HepG2 (cell line): ENCODE measurements at regions not wholly inside any gene's neighbourhood (a gene's known extent, or its start where the extent isn't known, plus 50 kb on each side); places are given as distances from the start of the nearest gene placed in this dataset.

Experiments used
- ATAC-seq: fragments of 200-7000 bp; cut with Tn5 transposase; 3 replicates; pipeline ENCODE4 v1.9.1; 2020; ENCODE audit warnings: mild to moderate bottlenecking, moderate library complexity
- BruUV-seq: library from RNA; stranded (reverse); fragments of 400-500 nt; replicated peaks from 2 replicates; lab custom pipeline; 2021; lab: Mats Ljungman, UMichigan
- CTCF ChIA-PET: fragments of 300-600 bp; formaldehyde crosslinking; extraction: SDS; loops from one replicate; lab custom pipeline; 2021; ENCODE audit warnings: low total read pairs, inconsistent platforms, low intra/inter-chr PET ratio; lab: Yijun Ruan, JAX
- POLR2A ChIA-PET: fragments of 350-600 bp; sonication (Branson Sonifier 250); formaldehyde crosslinking; loops from one replicate; lab custom pipeline; 2020; ENCODE audit warnings: antibody characterized with exemption, inconsistent platforms; lab: Yijun Ruan, JAX
- DNase-seq: peaks from one replicate; pipeline ENCODE4 v3.0.0-alpha.2; 2015; ENCODE audit warnings: low spot score
- FAIRE-seq: peaks from 3 replicates; lab custom pipeline; 2011; peaks lifted over from hg19 to GRCh38; lab: Jason Lieb, UNC
- H2AFZ ChIP-seq: one replicate; pipeline ENCODE4 v1.6.1; 2011; ENCODE audit warnings: low read length, inconsistent platforms
- H3K27ac ChIP-seq: fragments of 300-600 bp; 3 replicates; pipeline ENCODE4 v1.8.0; 2011; ENCODE audit warnings: mixed run types, mild to moderate bottlenecking, mixed read lengths, low read length, inconsistent platforms; ENCODE audit not compliant: insufficient read depth; ENCODE audit errors: extremely low read length
- H3K27me3 ChIP-seq, 2 experiments: fragments of 200-600 bp in 1 of 2; 2 replicates in 1 of 2; 3 replicates in 1 of 2; pipeline versions ENCODE4 v1.6.0 to v1.8.0; 2011; ENCODE audit warnings: low read length in 2 of 2, mild to moderate bottlenecking in 2 of 2, moderate library complexity in 2 of 2, inconsistent platforms in 1 of 2; ENCODE audit not compliant: insufficient read depth in 2 of 2, control insufficient read depth in 1 of 2
- H3K36me3 ChIP-seq, 2 experiments: fragments of 200-600 bp in 1 of 2; replicated peaks in 1 of 2; 2 replicates in 1 of 2; 3 replicates in 1 of 2; pipeline versions ENCODE4 v1.5.1 to v1.8.0; 2011; ENCODE audit warnings: low read length in 2 of 2, inconsistent platforms in 1 of 2; ENCODE audit not compliant: insufficient read depth in 2 of 2, control insufficient read depth in 1 of 2
- H3K4me1 ChIP-seq: 2 replicates; pipeline ENCODE4 v1.5.1; 2012; ENCODE audit warnings: low read length, inconsistent platforms; ENCODE audit not compliant: insufficient read depth
- H3K4me2 ChIP-seq: 2 replicates; pipeline ENCODE4 v1.6.0; 2011; ENCODE audit warnings: low read depth, low read length, inconsistent platforms
- H3K4me3 ChIP-seq, 3 experiments: fragments of 200-600 bp in 1 of 3; sonication (generic), shearing (Covaris generic) in 1 of 3; replicated peaks in 1 of 3; 2 replicates each; pipeline ENCODE4 v1.5.1; 2011 to 2016; ENCODE audit warnings: low read length in 3 of 3, inconsistent platforms in 2 of 3, low read depth in 2 of 3, mild to moderate bottlenecking in 2 of 3, control low read depth in 1 of 3, mixed read lengths in 1 of 3; ENCODE audit not compliant: insufficient read depth in 1 of 3
- H3K79me2 ChIP-seq: one replicate; pipeline ENCODE4 v1.6.1; 2011; ENCODE audit warnings: low read length, inconsistent platforms; ENCODE audit not compliant: insufficient read depth
- H3K9ac ChIP-seq: 2 replicates; pipeline ENCODE4 v1.6.0; 2011; ENCODE audit warnings: mild to moderate bottlenecking, low read depth, low read length, inconsistent platforms; ENCODE audit not compliant: insufficient read depth
- H3K9me3 ChIP-seq: 2 replicates; pipeline ENCODE4 v1.5.1; 2012; ENCODE audit warnings: mild to moderate bottlenecking, low read length
- H4K20me1 ChIP-seq: 2 replicates; pipeline ENCODE4 v1.6.0; 2011; ENCODE audit warnings: inconsistent platforms, mild to moderate bottlenecking, low read length, moderate library complexity; ENCODE audit not compliant: insufficient read depth
- CEBPB ChIP-seq: IDR thresholded peaks from 2 replicates; pipeline ENCODE4 v1.6.1; 2011; ENCODE audit warnings: low read depth, low read length, improper control_type of control experiment, borderline replicate concordance
- NFATC3 ChIP-seq: sonication (generic); formaldehyde crosslinking; IDR thresholded peaks from 2 replicates; pipeline ENCODE4 v1.5.1; 2020; ENCODE audit warnings: mild to moderate bottlenecking, missing genetic modification reagents
- ZKSCAN5 ChIP-seq: sonication (generic); formaldehyde crosslinking; IDR thresholded peaks from 2 replicates; pipeline ENCODE4 v1.5.1; 2020; ENCODE audit warnings: mild to moderate bottlenecking, missing genetic modification reagents
- ZNF230 ChIP-seq: sonication (generic); formaldehyde crosslinking; IDR thresholded peaks from 2 replicates; pipeline ENCODE4 v1.4.0; 2020; ENCODE audit warnings: mild to moderate bottlenecking, missing genetic modification reagents
- ZNF367 ChIP-seq: sonication (generic); formaldehyde crosslinking; IDR thresholded peaks from 2 replicates; pipeline ENCODE4 v1.4.0; 2020; ENCODE audit warnings: missing genetic modification reagents, borderline replicate concordance
- ZNF619 ChIP-seq: sonication (generic); formaldehyde crosslinking; IDR thresholded peaks from 2 replicates; pipeline ENCODE4 v1.4.0; 2020; ENCODE audit warnings: mild to moderate bottlenecking, missing genetic modification reagents
- ZNF737 ChIP-seq: sonication (generic); formaldehyde crosslinking; IDR thresholded peaks from 2 replicates; pipeline ENCODE4 v1.5.0; 2020; ENCODE audit warnings: missing genetic modification reagents, mild to moderate bottlenecking, borderline replicate concordance
- ZNF792 ChIP-seq: IDR thresholded peaks from 2 replicates; pipeline ENCODE4 v1.6.1; 2016
- WGBS: methylation state at CpG from one replicate; pipeline ENCODE4 v1.1.6; 2017; ENCODE audit warnings: low lambda C conversion rate; 5-methylcytosine and 5-hydroxymethylcytosine counted together
- in situ Hi-C: cut with HindIII; loops from 2 replicates; pipeline ENCODE4 v1.10.0; 2017; ENCODE audit warnings: low pct_unique_long_range_greater_than_20kb; ENCODE audit not compliant: extremely low pct_ligation_motif_present
- intact Hi-C: fragments of 100-400 bp; cut with micrococcal nuclease; formaldehyde crosslinking; loops from one replicate; pipeline ENCODE4 v1.10.0; 2022; ENCODE audit not compliant: unreplicated experiment

GRCh38 chr16:86388976-86389375 lies 121.4 kb upstream of the FOXF1 start:
- no TSS peak for BruUV-seq
- WGBS, result 11% methylated on average over 5 of the region's 5 CpGs
- TF ChIP-seq ZNF737 (CRISPR knock-in tag), result no peak
- TF ChIP-seq ZNF619 (CRISPR knock-in tag), result no peak
- no peak for TF ChIP-seq ZNF230
- no peak for TF ChIP-seq CEBPB
- TF ChIP-seq ZKSCAN5, result no peak
- ATAC-seq (no peak), DNase-seq (no peak), FAIRE-seq (no peak)
- ChIA-PET POLR2A (no interaction called here), CTCF (no interaction called here)
- no peak overlapping the region for H3K4me2 ChIP-seq
- H3K9me3 ChIP-seq, result no peaks in the 10 kb centered on the region
- H3K36me3 ChIP-seq, result no peaks in the 10 kb centered on the region
- in situ Hi-C loops (no loop called here), intact Hi-C loops (no loop called here)
- no peaks in the 10 kb centered on the region for H4K20me1 ChIP-seq
- H3K4me1 ChIP-seq, result no peaks in the 10 kb centered on the region
- H3K4me3 ChIP-seq, result no peak overlapping the region
- H3K79me2 ChIP-seq, result no peaks in the 10 kb centered on the region
- no peak overlapping the region for H3K9ac ChIP-seq
- H2AFZ ChIP-seq, result no peak overlapping the region
- H3K27me3 ChIP-seq, result peaks cover 2 to 34% of the 10 kb centered on the region in 2 experiments; a peak in 3 of 5 replicates
- H3K27ac ChIP-seq, result no peak overlapping the region

- Histone ChIP-seq H4K20me1 (no peaks in the 10 kb centered on the region), H3K4me1 (no peaks in the 10 kb centered on the region), H3K9ac (no peak overlapping the region), H3K27me3 (peaks cover 2 to 27% of the 10 kb centered on the region in 2 experiments; a peak in 3 of 5 replicates), H3K9me3 (no peaks in the 10 kb centered on the region), H3K79me2 (no peaks in the 10 kb centered on the region), H3K4me2 (no peak overlapping the region), H3K4me3 (no peak overlapping the region), H2AFZ (no peak overlapping the region), H3K27ac (no peak overlapping the region), H3K36me3 (no peaks in the 10 kb centered on the region)
- no TSS peak for BruUV-seq
- CTCF ChIA-PET, result no interaction called here
- intact Hi-C loops, result no loop called here
- POLR2A ChIA-PET, result no interaction called here
- in situ Hi-C loops, result no loop called here
- no peak for TF ChIP-seq ZNF367
- TF ChIP-seq NFATC3, result no peak
- no peak for TF ChIP-seq ZNF792 (CRISPR knock-in tag)
- DNase-seq, result no peak
- WGBS, result 30% methylated on average over 17 of the region's 17 CpGs
- FAIRE-seq, result no peak
- no peak for ATAC-seq
Measured at GRCh38 chr16:86389566-86390328, 120.6 kb upstream of the FOXF1 start.
